Memory B cell (primary cell): ENCODE measurements at regions not wholly inside any gene's neighbourhood (a gene's known extent, or its start where the extent isn't known, plus 50 kb on each side); places are given as distances from the start of the nearest gene placed in this dataset.
A peak's percentile ranks its signal among the peaks of the same experiment; 100 is the strongest.

Source experiments
- ATAC-seq: fragments of 150-1000 bp; cut with Tn5 transposase; 2 replicates; pipeline ENCODE4 v1.10.0; 2021; ENCODE audit warnings: low read depth, mild to moderate bottlenecking, moderate library complexity
- DNase-seq, 2 donors: peaks; one replicate each; pipeline ENCODE4 v3.0.0; 2022; ENCODE audit warnings: low spot score in 2 of 2
- H3K27ac Mint-ChIP-seq: one replicate; pipeline ENCODE4 v1.8.0; 2022; ENCODE audit warnings: mild to moderate bottlenecking, moderate library complexity, mixed read lengths
- H3K27me3 Mint-ChIP-seq: one replicate; pipeline ENCODE4 v1.8.0; 2022; ENCODE audit warnings: mixed read lengths
- H3K36me3 Mint-ChIP-seq: one replicate; pipeline ENCODE4 v1.8.0; 2022; ENCODE audit warnings: mild to moderate bottlenecking, mixed read lengths
- H3K4me1 Mint-ChIP-seq: one replicate; pipeline ENCODE4 v1.8.0; 2022; ENCODE audit warnings: mixed read lengths
- H3K4me3 Mint-ChIP-seq: one replicate; pipeline ENCODE4 v1.8.0; 2022; ENCODE audit warnings: mild to moderate bottlenecking, moderate library complexity, mixed read lengths
- H3K9me3 Mint-ChIP-seq: one replicate; pipeline ENCODE4 v1.8.0; 2022; ENCODE audit warnings: mixed read lengths

- Mint-ChIP-seq H3K27me3 (peaks cover 21% of the 10 kb centered on the region), H3K4me1 (no peaks in the 10 kb centered on the region), H3K27ac (no peak overlapping the region), H3K36me3 (no peaks in the 10 kb centered on the region), H3K4me3 (no peak overlapping the region), H3K9me3 (no peaks in the 10 kb centered on the region)
- ATAC-seq (no peak), DNase-seq (no peak)
Measured at GRCh38 chr12:93968536-93969285, 179.7 kb upstream of the PLXNC1 start.

- DNase-seq (no peak), ATAC-seq (no peak)
- Mint-ChIP-seq H3K27me3 (peaks cover 20% of the 10 kb centered on the region), H3K36me3 (no peaks in the 10 kb centered on the region), H3K4me3 (no peak overlapping the region), H3K27ac (no peak overlapping the region), H3K4me1 (no peaks in the 10 kb centered on the region), H3K9me3 (no peaks in the 10 kb centered on the region)
Measured at GRCh38 chr12:93970900-93971688, 177.3 kb upstream of the PLXNC1 start.

GRCh38 chr12:93972411-93973208 is 175.8 kb upstream of the PLXNC1 start:
- Mint-ChIP-seq H3K4me1 (no peaks in the 10 kb centered on the region), H3K27ac (no peak overlapping the region), H3K36me3 (no peaks in the 10 kb centered on the region), H3K4me3 (no peak overlapping the region), H3K9me3 (no peaks in the 10 kb centered on the region), H3K27me3 (peaks cover 16% of the 10 kb centered on the region)
- no peak for DNase-seq
- no peak for ATAC-seq

- Mint-ChIP-seq H3K27ac (no peak overlapping the region), H3K9me3 (no peaks in the 10 kb centered on the region), H3K36me3 (no peaks in the 10 kb centered on the region), H3K27me3 (peaks cover 13% of the 10 kb centered on the region), H3K4me3 (no peak overlapping the region), H3K4me1 (no peaks in the 10 kb centered on the region)
- ATAC-seq = no peak
- no peak for DNase-seq
Measured at GRCh38 chr12:93974252-93974651, 174.1 kb upstream of the PLXNC1 start.

- Mint-ChIP-seq H3K27ac (no peak overlapping the region), H3K9me3 (no peaks in the 10 kb centered on the region), H3K27me3 (peaks cover 8% of the 10 kb centered on the region), H3K4me3 (no peak overlapping the region), H3K36me3 (no peaks in the 10 kb centered on the region), H3K4me1 (no peaks in the 10 kb centered on the region)
- DNase-seq (no peak), ATAC-seq (no peak)
Measured at GRCh38 chr12:93976024-93976423, 172.4 kb upstream of the PLXNC1 start.

GRCh38 chr12:93977081-93977480 is 171.3 kb upstream of the PLXNC1 start:
- H3K27ac Mint-ChIP-seq = no peak overlapping the region
- no peaks in the 10 kb centered on the region for H3K36me3 Mint-ChIP-seq
- no peaks in the 10 kb centered on the region for H3K9me3 Mint-ChIP-seq
- no peaks in the 10 kb centered on the region for H3K4me1 Mint-ChIP-seq
- ATAC-seq (no peak), DNase-seq (no peak)
- H3K4me3 Mint-ChIP-seq = no peak overlapping the region
- H3K27me3 Mint-ChIP-seq = peaks cover 12% of the 10 kb centered on the region

GRCh38 chr12:93978553-93978952 is 169.8 kb upstream of the PLXNC1 start:
- no peak overlapping the region for H3K4me3 Mint-ChIP-seq
- DNase-seq (no peak), ATAC-seq (no peak)
- H3K4me1 Mint-ChIP-seq = no peaks in the 10 kb centered on the region
- peaks cover 11% of the 10 kb centered on the region for H3K27me3 Mint-ChIP-seq
- H3K9me3 Mint-ChIP-seq = no peaks in the 10 kb centered on the region
- H3K27ac Mint-ChIP-seq = no peak overlapping the region
- H3K36me3 Mint-ChIP-seq = no peaks in the 10 kb centered on the region

GRCh38 chr12:93979189-93979588 is 169.2 kb upstream of the PLXNC1 start:
- ATAC-seq (no peak), DNase-seq (no peak)
- H3K27ac Mint-ChIP-seq = peak overlapping the region; percentile 8
- peaks cover 11% of the 10 kb centered on the region for H3K27me3 Mint-ChIP-seq
- no peak overlapping the region for H3K4me3 Mint-ChIP-seq
- H3K36me3 Mint-ChIP-seq = no peaks in the 10 kb centered on the region
- H3K9me3 Mint-ChIP-seq = no peaks in the 10 kb centered on the region
- H3K4me1 Mint-ChIP-seq = no peaks in the 10 kb centered on the region

- no peak overlapping the region for H3K4me3 Mint-ChIP-seq
- H3K4me1 Mint-ChIP-seq = no peaks in the 10 kb centered on the region
- H3K27me3 Mint-ChIP-seq = peaks cover 11% of the 10 kb centered on the region
- no peaks in the 10 kb centered on the region for H3K9me3 Mint-ChIP-seq
- H3K27ac Mint-ChIP-seq = no peak overlapping the region
- no peaks in the 10 kb centered on the region for H3K36me3 Mint-ChIP-seq
- no peak for DNase-seq
- no peak for ATAC-seq
Measured at GRCh38 chr12:93980711-93981110, 167.7 kb upstream of the PLXNC1 start.

GRCh38 chr12:93981411-93981810 is 167.0 kb upstream of the PLXNC1 start:
- H3K4me3 Mint-ChIP-seq = no peak overlapping the region
- no peak for ATAC-seq

GRCh38 chr12:93982771-93983315 is 165.5 kb upstream of the PLXNC1 start:
- ATAC-seq = no peak

More at GRCh38 chr12:93981411-93981810, 167.0 kb upstream of the PLXNC1 start:
- H3K36me3 Mint-ChIP-seq = peaks cover 3% of the 10 kb centered on the region
- H3K27me3 Mint-ChIP-seq = peaks cover 13% of the 10 kb centered on the region
- DNase-seq = no peak
- no peak overlapping the region for H3K27ac Mint-ChIP-seq
- H3K4me1 Mint-ChIP-seq = no peaks in the 10 kb centered on the region
- H3K9me3 Mint-ChIP-seq = no peaks in the 10 kb centered on the region

GRCh38 chr12:93984005-93984404 is 164.4 kb upstream of the PLXNC1 start:
- no peaks in the 10 kb centered on the region for H3K4me1 Mint-ChIP-seq
- H3K27ac Mint-ChIP-seq = no peak overlapping the region
- no peak overlapping the region for H3K4me3 Mint-ChIP-seq
- no peaks in the 10 kb centered on the region for H3K9me3 Mint-ChIP-seq
- ATAC-seq = no peak
- peaks cover 3% of the 10 kb centered on the region for H3K36me3 Mint-ChIP-seq
- DNase-seq = no peak
- H3K27me3 Mint-ChIP-seq = peaks cover 13% of the 10 kb centered on the region

More at GRCh38 chr12:93982771-93983315, 165.5 kb upstream of the PLXNC1 start:
- DNase-seq = no peak
- Mint-ChIP-seq H3K4me1 (no peaks in the 10 kb centered on the region), H3K27me3 (peaks cover 13% of the 10 kb centered on the region), H3K4me3 (no peak overlapping the region), H3K27ac (no peak overlapping the region), H3K36me3 (peaks cover 3% of the 10 kb centered on the region), H3K9me3 (no peaks in the 10 kb centered on the region)

GRCh38 chr12:93989949-93990348 is 158.4 kb upstream of the PLXNC1 start:
- no peaks in the 10 kb centered on the region for H3K9me3 Mint-ChIP-seq
- no peak for ATAC-seq
- no peaks in the 10 kb centered on the region for H3K4me1 Mint-ChIP-seq
- H3K27me3 Mint-ChIP-seq = peaks cover 12% of the 10 kb centered on the region
- no peak overlapping the region for H3K4me3 Mint-ChIP-seq
- DNase-seq = no peak
- H3K36me3 Mint-ChIP-seq = peaks cover 3% of the 10 kb centered on the region
- H3K27ac Mint-ChIP-seq = no peak overlapping the region
